Superior temporal gyrus (tissue), 1 donor: ENCODE measurements at regions not wholly inside any gene's neighbourhood (a gene's known extent, or its start where the extent isn't known, plus 50 kb on each side); places are given as distances from the start of the nearest gene placed in this dataset.
"Not testable (repeated sequence)": the region's sequence is repeated elsewhere in the genome, so short reads cannot be mapped to it uniquely, and the experiment has no call there.

ENCODE experiments used
- DNase-seq: peaks from one replicate; pipeline ENCODE4 v3.0.0-alpha.2; 2016; ENCODE audit errors: extremely low spot score

GRCh38 chr13:30065181-30065580 lies 214.8 kb upstream of the UBL3 start:
- DNase-seq = no peak

GRCh38 chr13:30063892-30064291 lies 213.5 kb upstream of the UBL3 start:
- no peak for DNase-seq

- DNase-seq = no peak
Observed at GRCh38 chr13:30061217-30061616, 210.8 kb upstream of the UBL3 start.

GRCh38 chr13:30058429-30058828 lies 208.0 kb upstream of the UBL3 start:
- DNase-seq = no peak

- not testable (repeated sequence) for DNase-seq
Observed at GRCh38 chr13:30054546-30054945, 204.1 kb upstream of the UBL3 start.

- DNase-seq = no peak
Observed at GRCh38 chr13:30053939-30054338, 203.5 kb upstream of the UBL3 start.

- DNase-seq = no peak
Observed at GRCh38 chr13:30052120-30052519, 201.7 kb upstream of the UBL3 start.

GRCh38 chr13:30051531-30052060 lies 201.2 kb upstream of the UBL3 start:
- no peak for DNase-seq

GRCh38 chr13:30049692-30050091 lies 199.3 kb upstream of the UBL3 start:
- no peak for DNase-seq

GRCh38 chr13:30047154-30047874 lies 196.9 kb upstream of the UBL3 start:
- no peak for DNase-seq

GRCh38 chr13:30045916-30046704 lies 195.7 kb upstream of the UBL3 start:
- DNase-seq = no peak

GRCh38 chr13:30044932-30045331 lies 194.5 kb upstream of the UBL3 start:
- no peak for DNase-seq

GRCh38 chr13:30043631-30043925 lies 193.2 kb upstream of the UBL3 start:
- no peak for DNase-seq

- no peak for DNase-seq
Observed at GRCh38 chr13:30042891-30043630, 192.6 kb upstream of the UBL3 start.

- no peak for DNase-seq
Observed at GRCh38 chr13:30042272-30042671, 191.9 kb upstream of the UBL3 start.

- DNase-seq = no peak
Observed at GRCh38 chr13:30039511-30039911, 189.1 kb upstream of the UBL3 start.

- DNase-seq = no peak
Observed at GRCh38 chr13:30038884-30039283, 188.5 kb upstream of the UBL3 start.

- DNase-seq = no peak
Observed at GRCh38 chr13:30037766-30038165, 187.3 kb upstream of the UBL3 start.

- DNase-seq = no peak
Observed at GRCh38 chr13:30037306-30037705, 186.9 kb upstream of the UBL3 start.

GRCh38 chr13:30034458-30034795 lies 184.0 kb upstream of the UBL3 start:
- no peak for DNase-seq

- peak; percentile 61 for DNase-seq
Observed at GRCh38 chr13:30033681-30034457, 183.5 kb upstream of the UBL3 start.

- DNase-seq = no peak
Observed at GRCh38 chr13:30032263-30032662, 181.8 kb upstream of the UBL3 start.
